Stimulated activated CD8-positive, alpha-beta memory T cell treated with anti-CD3 and anti-CD28 coated beads, Interleukin-4, amount 100 ng/mL, for 24 hours (primary cell): ENCODE measurements at regions not wholly inside any gene's neighbourhood (a gene's known extent, or its start where the extent isn't known, plus 50 kb on each side); places are given as distances from the start of the nearest gene placed in this dataset.

Experiments
- DNase-seq: peaks from one replicate; pipeline ENCODE4 v3.0.0-alpha.2; 2020; ENCODE audit warnings: low read depth

DNA sequence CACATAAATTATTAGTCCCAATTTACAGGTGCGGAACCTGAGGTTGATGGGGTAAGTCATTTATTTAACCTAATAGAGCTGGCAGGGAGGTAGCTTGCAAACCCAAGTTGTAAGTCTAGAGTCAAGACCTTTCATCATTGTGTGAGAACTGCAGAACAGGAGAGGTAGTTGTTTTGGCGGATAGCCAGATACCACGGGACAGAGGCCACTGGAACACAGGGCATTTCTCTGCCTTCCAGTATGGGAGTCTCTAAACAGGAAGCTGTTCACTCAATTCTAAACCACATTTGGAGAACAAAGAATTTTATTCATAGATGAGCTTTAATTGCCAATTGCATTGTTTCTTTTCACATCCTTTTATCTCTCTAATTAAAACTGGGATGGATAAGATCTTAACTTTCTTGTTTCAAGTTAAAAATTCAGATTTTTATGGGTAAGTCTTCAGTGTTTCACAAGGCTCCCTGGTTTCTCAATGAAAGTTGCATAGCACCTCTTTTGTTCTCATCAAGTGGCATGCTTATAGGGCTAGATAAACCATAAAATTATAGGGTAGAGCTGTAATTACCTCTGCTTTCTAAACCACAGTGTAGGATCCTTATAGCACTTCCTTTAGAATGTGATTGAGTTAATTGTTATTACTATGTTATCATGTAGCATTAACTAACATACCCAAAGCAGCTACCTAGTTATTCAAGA is 489.0 kb downstream of the GATA3 start:
- DNase-seq, result no peak

DNA sequence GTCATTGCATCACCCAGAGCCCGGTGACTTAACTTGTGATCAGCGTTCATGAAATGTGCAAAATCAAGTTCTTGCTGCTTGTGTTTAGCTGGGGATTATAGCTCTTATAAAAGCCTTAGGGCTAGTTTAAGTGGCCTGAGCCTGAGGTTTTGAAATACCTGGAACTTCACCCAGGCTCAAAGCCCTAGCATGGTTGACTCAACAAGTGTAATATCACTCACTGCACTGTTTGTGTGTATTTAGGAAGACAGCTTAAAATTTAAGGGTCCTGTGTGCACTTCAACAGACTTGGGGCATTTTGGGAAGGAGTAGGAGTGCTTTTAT is 489.5 kb downstream of the GATA3 start:
- DNase-seq, result no peak

DNA sequence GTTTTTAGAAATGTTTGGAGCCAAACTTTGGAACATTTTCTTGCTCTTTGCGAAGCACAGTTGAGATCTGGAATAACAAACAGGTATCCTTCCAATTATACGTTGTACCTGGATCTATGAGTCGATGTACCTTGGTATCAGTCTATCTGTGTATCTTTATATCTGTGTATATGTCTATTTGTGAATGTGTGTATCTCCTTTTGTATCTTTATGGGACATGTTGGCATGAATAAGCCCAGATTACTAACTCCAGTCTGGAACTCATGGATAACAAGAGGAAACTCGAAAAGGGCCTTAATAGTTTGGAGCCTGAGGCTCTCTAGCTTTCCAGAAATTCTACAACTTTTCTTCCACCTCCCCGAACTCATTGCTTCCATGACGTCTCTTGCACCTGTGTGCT is 490.0 kb downstream of the GATA3 start:
- DNase-seq, result no peak

DNA sequence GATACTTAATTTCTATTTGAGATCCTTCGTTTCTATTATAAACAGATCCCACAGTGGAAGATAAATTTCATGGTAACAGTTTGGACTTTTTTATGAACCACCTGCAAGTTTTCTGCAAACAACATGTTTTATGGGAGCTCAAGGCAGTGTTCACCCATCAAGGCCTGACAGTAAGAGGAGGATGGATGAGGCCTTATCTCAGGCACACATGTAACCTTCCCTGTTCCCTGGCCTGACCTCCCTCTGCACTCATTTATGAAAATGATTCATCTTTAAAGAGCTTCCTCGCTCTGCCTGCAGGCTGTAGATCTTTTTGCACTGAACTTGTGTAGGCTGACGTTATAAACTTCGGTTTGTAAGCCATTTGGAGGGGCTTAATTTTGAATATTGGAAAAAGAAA is 500.1 kb downstream of the GATA3 start:
- no peak for DNase-seq

DNA sequence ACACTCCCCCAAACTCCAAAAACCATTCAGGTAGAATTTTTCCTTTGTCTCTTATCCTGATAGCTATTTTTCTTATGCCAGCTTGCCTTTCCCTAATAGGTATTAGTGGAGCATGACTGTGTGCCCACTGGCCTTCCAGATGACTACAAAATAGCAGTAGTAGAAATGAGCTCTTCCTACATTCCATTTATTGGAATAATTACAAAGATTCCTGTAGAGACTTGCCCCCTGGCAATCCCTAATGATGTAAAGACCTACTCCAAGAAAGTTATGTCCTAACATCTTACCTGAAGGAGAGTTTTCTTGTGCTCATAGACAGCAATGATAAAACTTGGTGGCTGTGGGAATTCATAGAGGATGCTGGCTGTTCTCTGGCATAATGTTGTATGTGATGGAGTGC is 501.8 kb downstream of the GATA3 start:
- no peak for DNase-seq

DNA sequence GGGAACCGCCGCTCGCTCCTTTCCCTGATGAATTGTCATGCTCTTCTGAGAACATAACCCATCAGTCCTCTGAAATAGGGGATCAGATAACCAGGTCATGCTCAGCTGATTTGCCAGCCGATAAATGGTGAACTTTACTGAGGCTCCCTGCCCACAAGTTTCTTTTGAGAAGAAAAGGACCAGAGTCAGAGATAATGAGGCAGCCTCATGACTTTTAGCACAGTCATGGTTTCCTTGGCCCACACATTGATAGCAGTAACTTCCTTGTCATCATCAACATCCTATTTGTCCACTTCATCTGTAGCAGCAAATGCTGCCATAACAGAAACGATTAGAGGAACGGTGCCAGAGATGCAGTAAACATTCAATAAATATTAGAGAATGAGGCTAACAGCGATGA is 509.0 kb downstream of the GATA3 start:
- no peak for DNase-seq

DNA sequence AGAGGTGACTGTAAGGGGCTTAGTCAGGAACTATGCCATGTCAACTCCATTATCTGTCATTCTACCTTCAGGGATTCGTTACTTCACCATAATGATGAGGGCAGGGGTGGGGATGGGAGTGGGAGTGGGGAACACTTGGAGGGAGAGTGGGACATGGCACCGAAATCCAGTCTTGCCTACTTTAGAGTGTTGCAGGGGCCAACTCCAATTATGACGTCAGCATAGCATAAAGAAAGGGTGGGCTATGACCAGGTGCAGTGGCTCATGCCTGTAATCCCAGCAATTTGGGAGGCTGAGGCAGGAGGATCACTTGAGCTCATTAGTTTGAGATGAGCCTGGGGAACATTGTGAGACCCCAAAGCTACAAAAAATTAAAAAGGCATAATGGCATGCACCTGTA is 512.2 kb downstream of the GATA3 start:
- DNase-seq, result no peak

DNA sequence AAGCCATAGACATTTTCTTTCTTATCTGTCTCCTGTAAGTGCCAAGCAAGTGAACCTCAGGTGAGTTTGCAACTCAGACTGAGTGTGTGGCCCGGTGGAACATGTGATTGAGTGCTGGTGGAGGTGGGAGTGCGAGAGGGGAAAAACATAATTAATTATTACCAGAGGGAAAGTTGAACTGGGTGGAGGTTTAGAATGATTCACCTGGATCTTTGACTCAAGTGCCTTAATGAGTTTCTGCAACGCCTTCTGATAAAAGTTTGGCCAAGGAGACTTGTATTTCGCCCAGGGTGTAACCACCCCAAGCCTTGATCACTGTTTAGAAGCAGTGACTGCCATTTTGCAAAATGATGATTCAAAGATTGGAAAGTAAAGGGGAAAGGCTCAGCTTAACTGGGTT is 513.9 kb downstream of the GATA3 start:
- DNase-seq, result no peak

DNA sequence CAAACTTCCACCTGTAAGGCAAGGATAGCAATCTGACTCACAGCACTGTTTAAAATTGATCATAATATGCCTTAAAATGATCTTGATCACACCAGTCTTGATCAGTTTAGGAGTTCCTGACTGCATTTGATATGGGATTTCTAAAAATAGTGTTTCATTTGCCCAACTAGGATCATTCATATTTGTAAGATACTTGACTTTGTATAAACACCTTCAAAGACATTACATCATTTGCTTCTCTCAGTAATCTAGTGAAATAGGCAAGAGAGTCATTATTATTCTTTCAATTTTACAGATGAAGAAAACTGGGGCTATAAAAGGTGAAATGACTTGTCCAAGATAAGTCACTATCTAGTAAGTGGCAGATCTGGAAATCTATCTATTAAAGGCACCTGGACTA is 521.1 kb downstream of the GATA3 start:
- DNase-seq, result no peak

DNA sequence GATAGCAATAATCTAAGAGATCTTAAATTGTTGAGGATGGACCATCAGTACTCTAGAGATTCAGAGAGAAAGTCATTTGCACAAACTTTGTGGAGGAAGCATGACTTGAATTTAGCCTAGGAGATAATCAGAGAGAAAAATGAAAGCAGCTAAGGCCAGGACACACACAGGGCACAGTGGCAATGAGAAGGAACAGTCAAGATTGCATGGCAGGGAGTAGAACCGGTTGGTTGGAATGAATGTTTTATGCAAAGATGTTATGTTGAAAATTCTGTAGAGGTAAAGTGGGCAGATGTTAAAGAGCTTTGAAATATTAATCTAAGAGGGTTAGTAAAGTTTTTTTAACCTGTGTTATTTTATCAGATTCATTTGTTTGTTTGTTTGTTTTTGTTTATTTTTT is 521.8 kb downstream of the GATA3 start:
- no peak for DNase-seq

DNA sequence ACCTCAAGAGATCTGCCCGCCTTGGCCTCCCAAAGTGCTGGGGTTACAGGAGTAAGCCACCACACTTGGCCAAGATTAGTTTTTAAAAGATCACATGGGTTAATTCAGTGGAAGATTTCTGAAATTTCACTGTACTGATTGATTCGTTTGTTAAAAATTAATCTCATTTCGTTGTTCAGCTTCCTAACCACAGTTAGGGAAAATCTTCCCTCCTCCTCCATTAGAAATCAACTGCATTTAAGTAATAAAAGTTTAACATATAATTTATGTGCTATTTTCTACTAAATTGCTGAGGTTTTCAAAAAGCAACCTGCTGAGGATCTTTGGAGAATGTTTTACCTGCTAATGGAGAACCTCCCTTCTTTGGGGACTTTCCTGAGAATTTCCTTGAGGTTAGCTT is 522.4 kb downstream of the GATA3 start:
- no peak for DNase-seq

DNA sequence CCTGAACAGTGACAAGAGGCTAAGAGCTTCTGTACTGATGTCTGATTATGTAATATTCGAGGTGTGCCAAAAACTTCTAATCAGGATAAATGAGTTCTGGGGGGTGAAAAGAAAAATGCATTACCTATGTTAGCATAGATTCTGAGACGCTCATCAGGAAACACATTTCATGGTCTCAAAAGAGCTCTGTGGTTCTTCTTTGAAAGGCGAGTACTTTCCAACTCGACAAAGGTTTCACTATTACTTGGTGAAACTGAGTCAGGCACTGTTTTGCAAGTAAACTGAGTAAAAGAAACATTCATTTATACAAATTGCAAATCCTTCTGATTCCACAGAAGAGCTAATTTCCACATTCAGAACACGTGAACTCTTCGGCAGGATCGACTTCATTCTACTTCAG is 523.2 kb downstream of the GATA3 start:
- DNase-seq, result no peak

DNA sequence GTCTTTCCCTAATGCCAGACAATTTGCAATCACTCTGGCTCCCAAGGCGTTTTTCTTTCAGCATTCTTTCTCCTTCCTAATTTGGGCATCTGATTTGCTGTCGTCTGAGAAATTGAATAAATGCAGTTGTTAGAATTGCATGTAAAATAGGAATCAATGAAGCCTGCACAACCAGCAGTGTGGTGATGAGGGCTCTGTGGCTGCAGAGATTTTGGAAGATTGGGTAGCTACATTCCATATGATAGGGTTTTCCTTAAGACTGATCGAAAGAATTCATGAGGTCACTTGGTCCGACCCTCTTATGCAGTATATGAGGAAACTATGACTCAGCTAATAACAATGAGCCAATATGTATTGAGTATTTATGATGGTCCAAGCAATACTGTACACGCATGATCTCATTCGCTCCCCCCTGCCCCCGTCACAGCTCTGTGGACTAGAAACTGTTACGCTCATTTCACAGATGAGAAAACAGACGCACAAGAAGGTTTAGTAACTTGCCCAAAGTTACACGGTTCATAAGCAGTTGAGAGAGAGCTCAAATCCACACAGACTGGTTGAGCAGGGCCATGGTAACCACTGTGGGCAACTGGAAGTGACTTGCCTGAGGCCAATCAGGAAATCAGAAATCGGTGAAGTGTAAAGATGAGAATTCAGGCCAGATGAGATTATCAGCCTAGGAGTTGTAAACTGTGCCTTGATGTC is 527.2 kb downstream of the GATA3 start:
- DNase-seq, result no peak

DNA sequence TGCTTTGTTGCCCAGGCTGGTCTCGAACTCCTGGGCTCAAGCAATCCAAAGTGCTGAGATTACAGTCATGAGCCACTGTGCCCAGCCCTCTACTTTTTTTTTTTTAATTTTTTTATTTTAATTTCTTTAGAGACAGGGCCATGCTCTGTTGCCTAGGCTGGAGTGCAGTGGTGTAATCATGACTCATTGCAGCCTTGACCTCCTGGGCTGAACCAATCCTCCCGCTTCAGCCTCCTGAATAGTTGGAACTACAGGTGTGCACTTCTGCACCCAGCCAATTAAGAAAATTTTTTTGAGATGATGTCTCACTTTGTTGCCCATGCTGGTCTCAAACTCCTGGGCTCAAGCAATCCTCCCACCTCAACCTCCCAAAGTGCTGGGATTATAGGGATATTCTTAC is 528.6 kb downstream of the GATA3 start:
- no peak for DNase-seq

DNA sequence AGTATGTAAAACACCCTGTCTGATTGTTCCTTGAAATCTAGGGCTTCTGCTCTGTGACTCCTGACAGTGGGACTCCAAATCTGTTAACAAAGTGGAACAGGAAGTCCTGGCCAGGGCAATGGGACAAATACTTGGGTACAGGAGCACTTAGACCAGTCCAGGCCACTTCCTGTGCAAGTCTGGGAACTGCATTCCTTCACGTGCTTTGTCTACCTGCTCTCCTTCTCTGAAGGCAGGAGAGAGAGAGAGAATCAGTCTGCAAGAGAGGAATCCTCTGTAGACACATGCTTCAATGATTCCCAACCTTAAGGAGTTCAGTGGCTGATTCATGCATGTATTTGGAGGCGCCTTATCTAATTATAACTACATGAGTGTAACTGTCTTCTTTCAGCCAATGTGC is 530.2 kb downstream of the GATA3 start:
- no peak for DNase-seq

DNA sequence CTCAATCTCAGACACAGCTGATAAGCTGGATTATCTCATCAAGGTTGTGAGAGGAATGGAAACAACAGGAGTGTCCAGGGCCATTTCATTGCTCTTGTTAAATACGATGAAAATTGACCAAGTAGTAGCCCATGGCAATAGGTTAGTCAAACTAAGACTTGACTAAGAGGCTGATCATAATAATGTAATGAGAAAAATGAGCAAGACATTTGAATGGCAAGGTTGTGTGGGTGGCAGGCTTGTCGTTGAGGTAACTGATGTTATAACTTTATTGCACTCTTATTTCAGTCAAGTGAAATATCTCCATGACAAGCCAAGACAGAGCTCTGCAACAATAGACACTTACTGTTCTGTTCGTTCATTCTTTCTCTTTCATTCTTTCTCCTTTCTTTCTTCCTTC is 532.0 kb downstream of the GATA3 start:
- DNase-seq, result no peak

DNA sequence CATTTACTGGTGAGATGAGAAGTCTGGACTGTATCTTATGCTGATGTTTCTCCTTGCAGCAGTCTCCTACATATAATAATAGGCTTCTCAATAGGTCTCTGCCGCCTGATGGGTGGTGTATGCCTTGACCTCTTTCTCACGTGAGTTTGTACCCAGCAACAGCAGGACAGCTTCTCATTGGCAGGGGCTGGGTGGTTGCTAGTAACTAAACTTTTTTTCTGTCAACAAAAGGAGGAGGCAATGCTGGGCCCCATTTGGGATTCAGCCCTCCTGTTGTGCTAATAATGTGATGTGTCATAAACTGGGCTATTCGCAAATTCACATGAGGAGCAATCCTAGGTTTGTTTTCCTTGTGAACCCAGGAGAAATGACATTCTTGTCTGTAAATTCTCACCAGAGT is 533.6 kb downstream of the GATA3 start:
- DNase-seq, result no peak

DNA sequence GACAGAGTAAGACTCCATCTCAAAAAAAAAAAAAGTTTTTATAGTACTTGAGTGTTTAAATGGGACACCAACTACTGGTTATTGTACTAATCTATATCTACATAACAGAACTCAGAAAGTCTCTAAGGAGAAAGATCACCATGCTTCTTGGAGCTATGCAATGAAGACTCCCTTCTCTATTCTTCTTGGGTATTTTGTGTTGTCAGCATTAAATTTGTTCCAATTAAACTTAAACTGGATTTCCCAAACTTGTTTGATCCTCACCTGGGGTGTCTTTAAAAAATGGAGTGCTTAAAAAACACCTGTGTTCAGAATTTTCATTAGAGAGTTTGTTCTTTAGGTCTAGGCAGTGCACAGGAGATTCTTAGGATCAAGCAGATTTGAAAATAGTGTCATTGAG is 536.0 kb downstream of the GATA3 start:
- DNase-seq, result no peak

DNA sequence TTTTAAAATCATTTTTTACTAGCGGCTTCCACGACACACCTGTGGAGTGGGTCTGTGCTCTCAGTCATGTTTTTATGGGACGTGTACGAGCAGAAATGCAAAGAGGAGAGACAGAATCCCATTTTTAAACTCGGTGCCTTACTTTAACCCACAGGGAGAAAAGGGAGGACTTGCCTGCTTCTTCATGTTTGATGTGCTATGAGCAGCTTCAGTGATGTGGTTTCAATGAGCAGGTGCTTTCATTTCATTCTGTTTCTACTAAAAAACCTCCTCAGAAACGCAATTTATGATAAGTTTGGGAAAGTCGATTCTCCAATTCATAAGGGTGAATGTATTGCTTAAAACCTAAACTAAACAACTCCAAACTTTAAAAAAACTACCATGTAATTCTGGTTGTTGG is 537.2 kb downstream of the GATA3 start:
- no peak for DNase-seq

DNA sequence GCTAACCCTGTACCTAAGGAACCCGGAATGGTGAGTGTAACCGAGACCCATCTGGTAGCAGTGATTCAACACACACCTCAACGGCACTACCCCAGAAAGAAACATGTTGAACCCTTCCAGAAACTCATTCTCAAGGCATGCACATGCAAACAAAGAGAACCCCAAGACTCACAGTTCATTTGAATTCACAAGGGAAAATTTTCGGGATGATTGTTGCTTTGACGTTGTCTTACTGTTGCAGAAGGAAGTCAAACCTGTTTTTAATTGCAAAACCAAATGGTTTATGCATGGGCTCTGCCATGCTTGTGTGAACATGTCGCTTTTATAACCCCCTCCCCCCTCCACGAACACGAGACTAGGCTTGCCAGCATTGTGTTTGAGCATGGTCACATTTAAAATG is 539.7 kb downstream of the GATA3 start:
- DNase-seq, result no peak

DNA sequence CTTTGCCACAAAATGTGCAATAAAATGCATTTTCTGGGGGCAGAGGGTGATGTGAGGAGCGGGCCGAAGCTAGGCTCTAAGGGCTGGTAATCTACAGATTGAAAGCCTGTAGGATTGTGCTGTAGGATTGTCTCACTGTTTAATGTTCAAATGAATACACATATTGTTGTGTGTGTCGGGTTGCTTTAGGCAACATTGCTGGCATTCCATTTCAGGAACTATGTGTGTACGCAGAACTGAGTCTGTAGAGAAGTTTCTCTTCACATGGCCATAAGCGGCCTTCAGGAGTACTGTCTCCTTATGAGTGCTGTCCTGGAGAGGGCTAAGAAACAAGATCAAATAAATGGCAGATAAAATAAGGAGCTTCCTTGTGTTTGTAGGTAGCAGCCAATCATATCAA is 540.2 kb downstream of the GATA3 start:
- no peak for DNase-seq

DNA sequence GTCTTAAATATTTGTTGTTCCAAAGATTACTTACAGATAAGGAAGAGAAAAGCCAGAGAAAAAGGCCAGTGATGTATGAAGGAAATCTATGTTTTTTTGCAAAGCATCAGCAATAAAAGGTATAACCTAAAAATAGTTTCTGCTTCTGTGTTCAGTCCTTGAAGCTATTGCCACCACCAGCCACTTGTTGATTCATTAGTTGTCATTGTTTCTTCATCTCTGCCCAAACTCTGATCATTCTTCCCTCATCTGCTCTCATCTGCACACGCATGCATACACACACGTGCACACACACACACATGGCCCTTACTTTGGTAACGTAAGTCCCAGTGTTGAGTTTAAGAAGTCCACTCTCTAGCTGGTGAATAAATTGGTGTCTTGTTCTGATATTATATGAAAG is 540.7 kb downstream of the GATA3 start:
- DNase-seq, result no peak

DNA sequence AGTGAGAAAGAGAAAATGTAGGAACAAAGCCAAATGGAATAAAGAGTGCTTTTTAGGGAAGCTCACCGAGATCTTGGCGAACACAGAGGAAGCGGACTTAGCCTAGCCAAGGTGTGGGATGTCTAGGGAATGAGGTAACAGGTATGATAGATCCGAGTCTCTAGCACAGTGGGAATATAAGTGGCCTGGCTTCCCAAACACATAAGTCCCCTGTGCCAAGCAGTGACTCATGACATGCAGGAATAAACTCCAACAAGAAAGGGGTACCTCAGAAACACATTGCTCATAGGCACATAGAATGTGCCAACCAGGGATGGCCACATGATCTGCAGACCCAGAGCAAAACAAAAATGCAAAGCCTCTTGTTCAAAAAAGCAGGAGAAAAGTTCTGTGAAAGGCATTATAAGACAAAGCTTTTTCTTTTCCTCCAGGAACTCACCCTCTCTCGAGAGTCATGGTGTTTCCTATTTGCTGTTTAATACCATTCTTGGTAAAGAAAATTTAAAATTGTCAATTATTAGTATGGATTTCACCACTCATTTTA is 542.5 kb downstream of the GATA3 start:
- DNase-seq, result no peak

DNA sequence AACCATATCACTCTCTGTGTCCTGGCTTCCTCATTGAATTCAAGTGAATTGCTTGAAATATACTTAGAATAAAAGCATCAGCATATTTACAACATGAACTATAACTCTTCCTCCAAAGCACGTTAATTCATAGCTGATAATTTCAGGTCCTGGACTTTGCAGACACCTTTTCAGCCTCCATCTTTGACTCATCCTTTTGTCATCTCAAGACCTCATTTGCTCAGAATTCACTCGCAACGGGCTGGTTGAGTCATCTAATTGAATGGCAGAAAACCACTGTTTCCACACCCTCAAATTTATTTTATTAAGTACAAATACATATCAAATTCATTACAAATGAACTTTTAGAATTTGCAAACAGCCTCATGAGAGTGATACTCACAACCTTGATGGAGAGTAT is 545.7 kb downstream of the GATA3 start:
- DNase-seq, result no peak
